ENCODE measurements at regions not wholly inside any gene's neighbourhood (a gene's known extent, or its start where the extent isn't known, plus 50 kb on each side); places are given as distances from the start of the nearest gene placed in this dataset.

GRCh38 chr13:108439556-108439955 is 170.0 kb downstream of the TNFSF13B start:
- no peak for DNase-seq

DNA sequence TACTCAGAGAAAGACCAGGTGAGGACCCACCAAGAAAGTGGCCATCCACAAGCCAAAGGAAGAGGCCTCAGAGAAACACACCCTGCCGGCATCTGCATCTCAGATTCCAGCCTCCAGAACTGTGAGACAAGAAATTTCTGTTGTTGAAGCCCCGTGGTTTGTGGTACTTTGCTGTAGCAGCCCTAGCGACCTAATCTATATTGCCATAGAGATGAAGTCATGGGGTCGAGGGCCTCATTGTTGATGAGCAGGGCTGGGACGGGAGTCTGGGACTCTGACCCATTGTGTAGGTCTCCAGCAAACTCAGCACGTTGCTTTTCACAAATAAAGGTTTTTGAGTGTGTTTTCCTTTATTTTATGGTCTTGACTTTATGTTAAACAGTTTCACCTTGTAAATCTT is 174.9 kb downstream of the TNFSF13B start:
- no peak for DNase-seq

DNA sequence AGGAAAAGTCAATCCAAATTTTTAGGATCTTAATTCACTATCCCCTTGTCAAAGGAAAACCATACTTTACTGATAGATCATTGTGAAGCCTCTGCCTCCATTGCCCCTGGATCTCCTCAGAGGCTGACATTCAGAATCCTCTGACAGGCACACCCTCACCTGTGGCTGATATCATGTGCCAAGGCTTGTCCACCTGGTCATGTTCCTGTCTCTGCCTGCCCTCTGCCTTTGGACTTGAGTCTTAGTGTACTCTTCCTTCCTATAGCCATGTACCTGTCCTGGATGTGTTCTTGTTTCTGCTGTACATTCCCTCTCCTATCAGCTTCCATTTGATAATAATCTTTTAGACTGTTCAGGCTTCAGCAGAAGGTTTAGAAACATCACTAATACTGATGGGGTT is 179.4 kb downstream of the TNFSF13B start:
- no peak for DNase-seq

- no peak for DNase-seq
Measured at GRCh38 chr13:108451121-108451520, 178.3 kb upstream of the MYO16 start.

DNA sequence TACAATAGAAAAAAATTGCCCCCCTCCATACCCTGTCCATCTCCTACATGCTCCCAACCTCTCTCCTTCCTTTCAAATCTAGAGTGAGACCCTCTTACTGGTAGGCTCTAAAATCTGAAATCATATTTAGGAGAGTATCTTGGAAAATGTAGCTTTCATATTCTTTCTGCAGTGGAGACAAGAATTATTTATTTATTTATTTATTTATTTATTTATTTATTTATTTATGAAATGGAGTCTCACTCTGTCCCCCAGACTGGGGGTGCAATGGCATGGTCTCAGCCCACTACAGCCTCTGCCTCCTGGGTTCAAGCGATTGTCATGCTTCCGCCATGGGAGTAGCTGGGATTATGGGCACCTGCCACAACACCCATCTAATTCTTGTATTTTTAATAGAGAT is 174.1 kb upstream of the MYO16 start:
- DNase-seq, result no peak

DNA sequence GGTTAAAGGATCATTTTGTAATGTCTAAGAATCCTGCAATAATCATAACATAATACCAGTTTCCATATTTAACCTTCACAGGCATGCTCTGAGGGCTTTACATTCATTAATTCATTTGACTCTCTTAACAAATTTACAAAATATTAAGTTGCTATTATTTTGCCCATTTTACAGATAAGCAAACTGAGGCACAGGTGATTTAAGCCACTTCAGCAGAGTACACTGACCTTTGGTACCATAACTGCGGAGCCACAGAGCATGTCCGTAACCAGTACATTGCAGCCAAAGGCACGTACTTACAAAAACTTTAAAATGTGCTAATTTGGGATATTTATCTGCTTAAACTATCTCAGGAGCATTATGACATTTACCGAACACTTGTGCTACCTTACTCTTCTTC is 169.4 kb upstream of the MYO16 start:
- DNase-seq, result no peak

GRCh38 chr13:108460746-108461145 is 168.7 kb upstream of the MYO16 start:
- no peak for DNase-seq

DNA sequence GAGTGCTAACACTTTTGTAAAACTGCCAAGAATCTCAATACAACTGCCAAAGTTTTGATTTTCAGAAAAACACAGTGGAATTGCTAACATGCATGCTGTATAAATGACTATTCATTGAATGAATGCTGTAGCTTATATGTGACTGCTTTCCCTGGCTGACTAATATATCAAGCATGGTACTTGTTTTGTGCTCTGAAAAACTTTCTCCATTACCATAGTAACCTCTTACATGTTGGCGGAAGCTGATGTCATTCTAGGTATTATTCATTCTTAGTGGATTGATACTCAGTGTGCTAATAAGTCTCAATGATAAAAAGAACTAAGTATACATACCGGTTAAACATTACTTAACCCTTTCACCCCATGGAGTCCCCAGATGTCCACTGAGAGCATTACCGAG is 166.1 kb upstream of the MYO16 start:
- no peak for DNase-seq

GRCh38 chr13:108470921-108471320 is 158.5 kb upstream of the MYO16 start:
- no peak for DNase-seq

DNA sequence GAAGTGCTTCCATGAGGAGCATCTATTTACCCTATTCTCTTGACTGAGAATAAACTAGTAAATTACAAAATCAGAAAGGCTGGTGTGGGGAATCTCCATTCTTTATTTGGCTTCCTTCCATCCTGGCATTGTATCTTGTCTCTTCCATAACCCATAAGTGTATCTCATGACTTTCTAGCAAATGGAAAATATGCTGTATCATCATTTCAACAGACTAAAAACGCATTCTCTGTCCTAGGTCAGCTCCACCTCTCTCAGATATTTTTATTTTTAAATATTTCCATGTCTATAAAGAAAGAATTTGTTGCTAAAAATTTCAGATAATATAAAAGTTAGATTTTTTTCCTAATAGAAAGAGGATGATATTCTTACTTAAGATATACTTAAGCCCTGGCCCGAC is 154.2 kb upstream of the MYO16 start:
- no peak for DNase-seq

- DNase-seq, result no peak
Measured at GRCh38 chr13:108477376-108477775, 152.0 kb upstream of the MYO16 start.

- no peak for DNase-seq
Measured at GRCh38 chr13:108478179-108478578, 151.2 kb upstream of the MYO16 start.

GRCh38 chr13:108483981-108484380 is 145.4 kb upstream of the MYO16 start:
- DNase-seq, result no peak

- no peak for DNase-seq
Measured at GRCh38 chr13:108486096-108486495, 143.3 kb upstream of the MYO16 start.

DNA sequence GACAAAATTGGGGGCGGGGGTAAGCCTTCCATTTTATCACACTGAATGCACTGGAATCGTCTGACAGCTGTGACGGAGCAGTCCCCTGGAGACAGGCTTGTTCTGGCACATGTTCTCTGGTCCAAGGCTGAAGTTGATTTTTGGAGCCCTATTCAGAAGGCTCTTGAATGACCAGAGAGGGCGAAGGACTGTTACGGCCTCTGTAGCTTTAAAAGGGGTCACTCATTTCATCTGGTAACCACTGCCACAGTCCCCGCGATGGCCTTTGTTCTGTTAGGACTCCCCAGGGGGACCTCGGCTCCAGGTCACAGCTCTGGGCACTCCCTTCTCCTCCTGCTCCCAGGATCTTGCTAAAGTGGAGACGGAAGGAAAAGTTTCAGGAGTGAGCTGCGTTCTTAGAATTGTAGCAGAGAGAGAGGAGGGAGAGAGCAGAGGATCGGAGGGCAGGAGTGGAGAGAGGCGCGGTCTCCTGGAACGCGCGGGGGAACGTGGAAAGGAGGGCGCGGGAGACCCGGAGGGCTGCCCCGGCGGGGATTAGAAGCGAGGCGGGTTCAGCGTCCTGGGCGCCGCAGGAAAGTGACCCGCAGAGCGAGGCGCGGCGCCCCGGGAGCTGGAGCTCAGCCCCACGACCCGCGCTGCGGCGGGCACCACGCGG is 134.3 kb upstream of the MYO16 start:
- no peak for DNase-seq

DNA sequence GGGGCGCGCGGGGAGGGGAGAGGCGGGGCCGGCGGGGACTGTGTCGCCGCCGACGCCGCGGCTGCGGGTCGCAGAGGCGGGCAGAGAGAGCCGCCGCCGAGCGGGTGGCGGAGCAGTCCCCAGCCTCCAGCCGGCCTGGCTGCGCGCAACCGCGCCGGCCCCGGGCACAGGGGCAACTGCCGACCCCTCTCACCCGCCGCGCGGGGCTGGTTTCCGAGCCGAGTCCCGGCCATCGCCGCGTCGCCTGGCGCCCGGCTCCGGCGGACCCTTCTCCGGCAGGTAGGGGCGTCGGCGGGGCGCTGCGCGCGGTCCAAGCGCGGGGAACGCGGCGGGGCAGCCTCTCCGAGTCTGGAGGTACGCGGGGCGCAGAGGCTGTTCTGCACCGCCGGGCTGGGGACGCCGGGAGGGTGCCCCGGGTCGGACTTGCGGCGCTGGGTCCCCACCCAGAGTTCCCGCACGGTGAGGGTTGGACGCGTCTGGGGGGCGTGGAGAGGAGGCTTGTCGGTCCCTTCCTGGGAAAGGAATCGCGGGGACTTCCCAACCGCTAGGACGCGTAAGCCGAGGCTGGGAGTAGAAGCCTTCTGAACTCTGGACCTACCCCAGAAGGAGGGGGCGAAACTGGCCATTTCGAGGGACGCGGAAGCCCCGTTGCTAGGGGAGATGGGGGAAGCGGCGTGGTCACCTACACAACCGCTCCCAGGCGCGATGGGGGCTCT is 133.6 kb upstream of the MYO16 start:
- DNase-seq, result no peak

DNA sequence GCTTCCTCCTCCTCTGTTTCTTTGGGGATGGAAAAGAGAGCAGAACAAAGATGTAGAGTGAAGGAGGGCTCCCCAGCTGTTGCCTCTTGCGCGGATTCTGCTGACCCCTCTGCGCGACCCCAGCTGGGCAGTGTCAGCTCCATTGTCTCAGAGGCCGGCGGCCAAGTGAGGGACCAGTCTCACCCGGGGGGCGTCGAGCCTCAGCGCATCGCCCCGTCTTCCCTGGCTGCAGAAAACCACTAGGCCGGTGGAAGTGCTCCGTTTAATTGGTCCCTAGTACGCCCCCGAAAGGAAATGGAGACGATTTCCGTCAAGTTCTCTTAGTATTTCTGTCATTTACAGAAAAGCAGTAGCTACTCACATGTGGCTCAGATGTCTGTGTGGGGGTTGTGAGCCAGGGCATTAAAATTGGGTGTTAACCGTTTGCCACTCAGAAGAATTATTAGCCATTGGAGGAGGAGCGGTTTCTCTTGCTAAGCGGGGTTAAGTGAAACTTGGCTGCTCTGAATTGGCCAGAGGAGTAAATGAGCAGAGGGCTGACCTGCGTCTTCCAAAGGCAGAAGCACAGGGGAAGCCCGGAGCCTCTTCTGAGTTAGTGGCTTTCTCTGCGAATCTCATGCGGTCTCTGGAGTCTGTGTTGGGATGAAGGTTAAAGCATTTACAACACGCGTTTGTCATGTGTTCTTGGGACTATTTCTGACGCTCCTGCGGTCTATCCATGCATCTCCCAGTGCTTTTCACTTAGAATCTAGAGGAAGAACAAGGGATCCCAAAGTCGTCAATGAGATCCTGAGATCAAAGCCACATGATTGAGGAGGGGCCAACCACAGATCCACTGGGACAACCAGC is 132.8 kb upstream of the MYO16 start:
- DNase-seq, result no peak

DNA sequence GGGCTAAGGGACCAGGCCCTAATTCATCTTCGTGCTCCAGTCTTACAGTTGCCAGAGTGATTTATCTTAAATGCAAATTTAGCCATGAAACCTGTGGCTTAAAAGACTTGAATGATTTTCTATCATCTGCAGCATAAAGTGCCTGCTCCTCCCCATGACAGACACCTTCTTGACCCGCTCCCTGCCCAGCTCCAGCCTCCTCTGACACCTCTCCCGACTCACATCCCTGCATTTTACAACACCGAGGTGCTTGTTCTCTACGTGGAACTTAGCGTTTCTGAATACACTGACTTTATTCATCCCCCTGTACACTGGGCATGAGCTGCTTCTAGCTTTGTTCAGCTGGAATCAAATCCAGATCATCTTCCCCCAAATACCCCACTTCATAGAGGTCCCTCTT is 128.7 kb upstream of the MYO16 start:
- DNase-seq, result no peak

GRCh38 chr13:108508263-108508662 is 121.1 kb upstream of the MYO16 start:
- peak; percentile 7 for DNase-seq

DNA sequence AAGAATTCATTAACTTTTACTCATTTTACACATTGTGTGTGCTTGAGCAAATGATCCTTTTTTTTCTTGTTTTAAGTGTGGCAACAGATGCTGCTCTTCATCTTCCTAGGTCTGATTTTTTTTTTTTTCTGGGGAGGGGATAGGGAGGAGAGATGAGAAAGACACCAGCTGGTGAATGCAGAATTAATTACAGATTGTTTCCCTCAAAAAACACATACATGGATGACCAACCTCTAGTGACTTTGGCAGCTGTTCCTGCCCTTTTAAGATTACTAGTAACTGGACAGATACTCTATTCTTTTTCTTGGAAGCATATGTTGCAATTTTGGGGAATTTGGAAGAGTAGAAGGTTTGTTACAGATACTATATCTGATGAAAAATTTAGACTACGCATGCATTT is 103.6 kb upstream of the MYO16 start:
- no peak for DNase-seq

GRCh38 chr13:108526286-108526685 is 103.1 kb upstream of the MYO16 start:
- DNase-seq, result no peak

- DNase-seq, result no peak
Measured at GRCh38 chr13:108527844-108528243, 101.6 kb upstream of the MYO16 start.

GRCh38 chr13:108528303-108528702 is 101.1 kb upstream of the MYO16 start:
- no peak for DNase-seq

GRCh38 chr13:108533842-108534241 is 95.6 kb upstream of the MYO16 start:
- DNase-seq, result no peak
